ENCODE measurements at regions not wholly inside any gene's neighbourhood (a gene's known extent, or its start where the extent isn't known, plus 50 kb on each side); places are given as distances from the start of the nearest gene placed in this dataset.

DNA sequence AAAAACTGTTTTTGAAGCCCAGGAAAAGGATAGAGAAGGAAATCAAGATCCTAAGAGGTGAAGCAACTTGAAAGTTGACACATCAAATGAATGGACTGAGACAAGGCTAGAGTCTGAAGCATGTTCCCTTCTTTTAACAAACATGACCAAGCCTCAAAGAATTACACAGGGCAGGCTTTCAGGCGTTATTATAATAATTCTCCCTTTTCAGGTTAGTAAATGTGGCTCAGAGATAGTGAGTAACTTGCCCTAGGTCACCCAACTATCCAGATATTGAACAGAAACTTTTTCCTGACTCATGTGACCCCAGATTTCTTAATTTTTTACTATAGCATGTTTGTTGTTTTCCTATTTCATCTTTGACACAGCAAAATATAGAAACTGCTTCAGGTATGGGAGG, 91.7 kb downstream of the PPP1R2C start:
- H3K27ac ChIP-seq, result no peak overlapping the region
- TF ChIP-seq, protein P1, sequence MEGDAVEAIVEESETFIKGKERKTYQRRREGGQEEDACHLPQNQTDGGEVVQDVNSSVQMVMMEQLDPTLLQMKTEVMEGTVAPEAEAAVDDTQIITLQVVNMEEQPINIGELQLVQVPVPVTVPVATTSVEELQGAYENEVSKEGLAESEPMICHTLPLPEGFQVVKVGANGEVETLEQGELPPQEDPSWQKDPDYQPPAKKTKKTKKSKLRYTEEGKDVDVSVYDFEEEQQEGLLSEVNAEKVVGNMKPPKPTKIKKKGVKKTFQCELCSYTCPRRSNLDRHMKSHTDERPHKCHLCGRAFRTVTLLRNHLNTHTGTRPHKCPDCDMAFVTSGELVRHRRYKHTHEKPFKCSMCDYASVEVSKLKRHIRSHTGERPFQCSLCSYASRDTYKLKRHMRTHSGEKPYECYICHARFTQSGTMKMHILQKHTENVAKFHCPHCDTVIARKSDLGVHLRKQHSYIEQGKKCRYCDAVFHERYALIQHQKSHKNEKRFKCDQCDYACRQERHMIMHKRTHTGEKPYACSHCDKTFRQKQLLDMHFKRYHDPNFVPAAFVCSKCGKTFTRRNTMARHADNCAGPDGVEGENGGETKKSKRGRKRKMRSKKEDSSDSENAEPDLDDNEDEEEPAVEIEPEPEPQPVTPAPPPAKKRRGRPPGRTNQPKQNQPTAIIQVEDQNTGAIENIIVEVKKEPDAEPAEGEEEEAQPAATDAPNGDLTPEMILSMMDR (conservative IDR thresholded peaks at IDR 0.05), result no peak

DNA sequence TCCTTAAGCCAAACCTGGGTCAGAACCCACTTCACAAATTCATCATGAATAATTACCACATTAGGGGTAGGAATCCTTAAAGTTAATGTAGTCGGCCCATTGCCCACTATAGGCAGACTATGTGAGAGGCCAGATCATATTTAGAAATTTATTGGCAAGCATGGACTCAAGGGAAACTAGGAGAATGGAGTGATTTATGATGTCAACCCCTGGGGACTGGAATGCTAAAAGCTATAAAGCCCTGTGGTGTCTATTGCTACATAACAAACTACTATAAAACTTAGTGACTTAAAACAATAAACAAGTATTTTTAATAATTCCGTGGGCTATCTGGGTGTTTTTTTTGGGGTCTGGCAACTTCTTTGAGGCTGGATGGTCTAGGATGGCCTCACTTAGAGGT, 93.9 kb downstream of the PPP1R2C start:
- TF ChIP-seq, protein P1 (conservative IDR thresholded peaks at IDR 0.05), result no peak
- H3K27ac ChIP-seq, result no peak overlapping the region

DNA sequence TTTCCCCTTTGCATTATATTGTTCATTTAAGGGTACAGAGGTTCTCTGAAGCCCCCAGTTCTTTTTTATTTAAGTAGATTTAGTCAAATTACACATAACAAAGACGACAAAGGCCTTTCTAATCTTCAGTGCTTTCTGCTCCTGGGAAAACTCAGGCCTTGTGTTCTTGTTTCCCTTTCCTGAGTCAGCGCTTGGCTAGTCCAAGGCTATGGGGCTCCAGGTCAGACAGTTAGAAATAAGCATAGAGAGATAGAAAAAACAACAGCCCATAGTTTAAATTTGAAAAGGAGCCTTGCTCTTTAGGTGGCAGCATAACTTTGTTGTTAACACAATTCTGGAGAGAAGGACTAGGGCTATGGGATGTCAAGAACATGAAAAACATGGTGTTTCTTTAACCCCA, 97.3 kb downstream of the PPP1R2C start:
- TF ChIP-seq, protein P1 (conservative IDR thresholded peaks at IDR 0.05), result 0 out of 2 replicates have a peak, but pooled peaks have one; percentile 22
- H3K27ac ChIP-seq, result no peak overlapping the region

DNA sequence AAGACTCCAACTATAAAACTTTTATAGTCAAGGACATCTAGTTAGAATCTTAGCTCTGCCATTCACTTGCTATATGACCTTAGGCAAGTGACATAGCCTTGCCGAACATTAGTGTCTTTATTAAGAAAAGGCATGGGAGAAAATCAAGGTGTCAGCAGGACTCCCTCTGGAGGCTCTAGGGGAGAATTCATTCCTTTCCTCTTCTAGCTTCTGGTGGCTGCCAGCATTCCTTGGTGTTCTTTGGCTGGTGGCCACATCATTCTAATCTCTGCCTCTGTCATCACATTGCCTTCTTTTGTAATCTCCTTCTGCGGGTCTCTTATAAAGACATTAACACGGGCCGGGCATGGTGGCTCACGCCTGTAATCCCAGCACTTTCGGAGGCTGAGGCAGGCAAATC, 99.8 kb downstream of the PPP1R2C start:
- TF ChIP-seq, protein P1 (conservative IDR thresholded peaks at IDR 0.05), result peak; percentile 73
- no peak overlapping the region for H3K27ac ChIP-seq

DNA sequence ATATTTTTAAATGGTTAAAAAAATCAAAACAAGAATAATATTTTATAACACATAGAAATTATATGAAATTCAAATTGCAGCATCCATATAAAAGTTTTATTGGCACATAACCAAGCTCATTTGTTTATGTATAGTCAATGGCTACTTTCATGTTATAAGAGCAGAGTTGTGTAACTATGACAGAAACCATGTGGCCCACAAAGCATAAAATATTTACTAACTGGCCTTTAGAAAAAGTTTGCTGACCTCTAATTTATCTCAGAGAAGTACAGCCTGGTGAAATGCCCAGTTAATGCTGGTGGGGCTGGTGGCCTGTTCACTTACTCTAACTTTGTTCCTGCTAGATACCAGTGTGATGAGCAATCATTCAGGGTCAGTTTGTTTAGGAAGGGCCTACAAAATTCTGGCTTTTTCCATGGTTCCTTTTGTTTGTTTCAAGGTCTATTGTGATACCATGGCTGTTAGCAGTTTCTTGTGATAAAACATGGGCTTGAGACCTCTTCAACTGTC, 104.6 kb downstream of the PPP1R2C start:
- TF ChIP-seq, protein P1 (conservative IDR thresholded peaks at IDR 0.05), result no peak
- no peak overlapping the region for H3K27ac ChIP-seq

DNA sequence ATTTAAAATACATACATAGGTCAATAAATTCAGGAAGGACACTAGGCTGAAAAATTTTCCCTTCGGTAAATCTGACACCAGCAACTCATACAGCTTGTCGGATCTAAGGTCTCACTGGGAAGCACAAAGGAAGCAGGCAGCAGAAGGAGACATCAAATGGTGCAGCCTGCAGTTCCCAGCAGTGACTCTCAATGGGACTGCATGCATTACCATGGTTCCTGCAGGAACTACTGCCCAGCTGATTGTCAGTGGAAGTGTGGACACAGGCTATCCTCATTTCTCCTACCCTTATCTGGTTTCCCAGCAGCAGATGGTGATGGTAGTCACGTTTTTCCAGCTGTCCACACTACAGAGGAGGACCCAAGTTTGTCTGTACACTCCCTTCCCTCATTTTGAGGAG, 113.3 kb downstream of the PPP1R2C start:
- H3K27ac ChIP-seq, result no peak overlapping the region
- TF ChIP-seq, protein P1 (conservative IDR thresholded peaks at IDR 0.05), result no peak

DNA sequence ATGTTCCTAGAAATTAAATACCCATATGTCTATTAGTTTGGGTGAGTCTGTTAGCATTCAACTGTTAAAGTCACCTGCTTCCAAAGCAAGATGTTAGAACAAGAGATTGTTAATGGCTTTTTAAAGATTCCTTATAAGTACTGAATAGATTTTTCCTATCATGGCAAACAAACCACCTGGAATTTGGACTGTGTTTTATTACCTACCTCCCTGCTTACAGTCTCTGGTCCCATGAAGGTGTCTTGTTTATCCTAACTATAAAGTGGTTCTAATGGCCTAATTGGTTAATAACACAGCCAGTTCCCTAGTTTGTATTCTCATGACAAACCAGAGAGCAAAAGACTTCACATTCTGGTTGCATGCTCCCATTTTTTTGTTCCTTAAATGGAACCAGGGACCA, 149.5 kb downstream of the PPP1R2C start:
- TF ChIP-seq, protein P1 (conservative IDR thresholded peaks at IDR 0.05), result no peak
- no peak overlapping the region for H3K27ac ChIP-seq

All from VCaP (cell line).